Ovary (tissue), 7 donors: ENCODE measurements at regions not wholly inside any gene's neighbourhood (a gene's known extent, or its start where the extent isn't known, plus 50 kb on each side); places are given as distances from the start of the nearest gene placed in this dataset.

Experiments
- DNase-seq, 5 donors: peaks; one replicate each; pipeline ENCODE4 v3.0.0-alpha.2; 2019 to 2020
- H3K27ac ChIP-seq, 2 donors: fragments of 200-600 bp; one replicate each; pipeline versions ENCODE4 v1.5.1 to v1.8.0; 2019 to 2022
- H3K27me3 ChIP-seq: fragments of 200-600 bp; one replicate; pipeline ENCODE4 v1.8.0; 2022
- H3K36me3 ChIP-seq: fragments of 200-600 bp; sonication (generic); one replicate; pipeline ENCODE4 v1.5.1; 2019
- H3K4me1 ChIP-seq: one replicate; pipeline ENCODE4 v1.8.1; 2013; ENCODE audit warnings: mild to moderate bottlenecking, moderate library complexity; ENCODE audit not compliant: insufficient read depth
- H3K4me3 ChIP-seq: fragments of 200-600 bp; sonication (generic); one replicate; pipeline ENCODE4 v1.5.1; 2017
- H3K9me3 ChIP-seq, 2 donors: fragments of 200-600 bp in 1 of 2; sonication (generic) in 1 of 2; one replicate each; pipeline versions ENCODE4 v1.5.1 to v1.8.1; 2013 to 2019; ENCODE audit warnings: mild to moderate bottlenecking in 1 of 2, moderate library complexity in 1 of 2
- CTCF ChIP-seq, 3 donors: fragments of 450-650 bp in 2 of 3; fragments of 200-600 bp in 1 of 3; IDR thresholded peaks; one replicate each; pipeline versions ENCODE4 v1.5.1 to v1.8.0; 2016 to 2022; ENCODE audit warnings: antibody characterized with exemption in 3 of 3, mild to moderate bottlenecking in 1 of 3
- EP300 ChIP-seq: sonication (generic); formaldehyde crosslinking; IDR thresholded peaks from one replicate; pipeline ENCODE4 v1.6.1; 2017; ENCODE audit warnings: antibody characterized with exemption
- POLR2A ChIP-seq: fragments of 450-650 bp; IDR thresholded peaks from one replicate; pipeline ENCODE4 v1.6.1; 2017; ENCODE audit warnings: antibody characterized with exemption, mild to moderate bottlenecking, moderate library complexity
- WGBS, 3 donors: extraction: QIAGEN DNeasy Blood & Tissue Kit in 1 of 3; methylation state at CpG; one replicate each; pipeline versions ENCODE4 v1.1.5 to v1.1.7; 2013 to 2017; 5-methylcytosine and 5-hydroxymethylcytosine counted together
- intact Hi-C, 4 donors: fragments of 100-400 bp; cut with DNase I; formaldehyde crosslinking; loops; one replicate each; pipeline versions ENCODE4 v1.11.0 to v1.15.1; 2022 to 2023
- donor health status: DM: no; HTN: no; CAD: no; lungs with moderate emphysema.
- donor health status: DM: no; HTN: no; CAD: no.
- donor health status: Bipolar disorder and iron deficiency.
- donor health status: DM: no; HTN: no; CAD: no.
- donor health status: DM: yes; HTN: yes; CAD: no.

- H3K36me3 ChIP-seq, result no peaks in the 10 kb centered on the region
- H3K4me3 ChIP-seq, result no peak overlapping the region
- no peaks in the 10 kb centered on the region for H3K9me3 ChIP-seq
- TF ChIP-seq EP300, result no peak
- no peak for TF ChIP-seq POLR2A
- no peak for TF ChIP-seq CTCF (IDR thresholded peaks at IDR 0.05)
- H3K27me3 ChIP-seq, result no peaks in the 10 kb centered on the region
- DNase-seq, result no peak
- intact Hi-C loops, result no loop called here
- no peaks in the 10 kb centered on the region for H3K4me1 ChIP-seq
- WGBS, 3 donors, result 45 to 55% (median 55%) methylated on average over 2 of the region's 2 CpGs
- no peak overlapping the region for H3K27ac ChIP-seq
Observed at GRCh38 chr6:164807125-164807524, 502.3 kb downstream of the C6orf118 start.

- DNase-seq, result no peak
- H3K4me1 ChIP-seq, result no peaks in the 10 kb centered on the region
- no peaks in the 10 kb centered on the region for H3K36me3 ChIP-seq
- H3K27ac ChIP-seq, result no peak overlapping the region
- H3K27me3 ChIP-seq, result no peaks in the 10 kb centered on the region
- 59 to 74% (median 70%) methylated on average over 9 of the region's 9 CpGs for WGBS, 3 donors
- no peaks in the 10 kb centered on the region for H3K9me3 ChIP-seq
- intact Hi-C loops, result no loop called here
- H3K4me3 ChIP-seq, result no peak overlapping the region
- TF ChIP-seq CTCF (IDR thresholded peaks at IDR 0.05), result no peak
- TF ChIP-seq EP300, result no peak
- no peak for TF ChIP-seq POLR2A
Observed at GRCh38 chr6:164795056-164795815, 514.2 kb downstream of the C6orf118 start.

DNA sequence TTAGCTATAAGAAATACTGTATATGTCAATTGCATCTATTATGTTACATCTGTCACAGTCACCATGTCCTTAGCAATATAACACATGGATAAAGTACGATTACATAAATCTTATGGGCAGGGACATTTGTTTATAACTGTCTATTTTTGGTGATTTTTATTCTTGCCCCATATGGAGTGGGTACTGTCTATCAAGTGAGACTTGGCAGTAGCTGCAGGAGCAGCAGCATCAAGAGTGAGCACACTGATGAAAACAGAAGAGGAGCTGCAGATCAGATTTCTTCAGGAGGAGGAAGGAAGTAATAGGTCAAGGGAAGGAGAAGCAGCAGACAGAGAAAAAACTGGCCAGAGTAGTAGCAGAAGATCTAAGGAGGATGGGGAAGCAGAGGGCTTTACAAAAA, 516.7 kb downstream of the C6orf118 start:
- no peaks in the 10 kb centered on the region for H3K9me3 ChIP-seq
- intact Hi-C loops, result no loop called here
- H3K4me3 ChIP-seq, result no peak overlapping the region
- 75 to 85% (median 79%) methylated on average over 1 of the region's 1 CpG for WGBS, 3 donors
- no peak for TF ChIP-seq POLR2A
- no peak for TF ChIP-seq CTCF (IDR thresholded peaks at IDR 0.05)
- TF ChIP-seq EP300, result no peak
- DNase-seq, result no peak
- no peaks in the 10 kb centered on the region for H3K27me3 ChIP-seq
- no peaks in the 10 kb centered on the region for H3K4me1 ChIP-seq
- H3K36me3 ChIP-seq, result no peaks in the 10 kb centered on the region
- H3K27ac ChIP-seq, result no peak overlapping the region

GRCh38 chr6:164791498-164791897, 517.9 kb downstream of the C6orf118 start:
- no peak overlapping the region for H3K27ac ChIP-seq
- no peak overlapping the region for H3K4me3 ChIP-seq
- DNase-seq, result no peak
- TF ChIP-seq POLR2A, result no peak
- TF ChIP-seq CTCF (IDR thresholded peaks at IDR 0.05), result no peak
- no peak for TF ChIP-seq EP300
- intact Hi-C loops, result no loop called here
- no peaks in the 10 kb centered on the region for H3K36me3 ChIP-seq
- H3K9me3 ChIP-seq, result no peaks in the 10 kb centered on the region
- no peaks in the 10 kb centered on the region for H3K27me3 ChIP-seq
- H3K4me1 ChIP-seq, result no peaks in the 10 kb centered on the region
